ENCODE measurements at regions not wholly inside any gene's neighbourhood (a gene's known extent, or its start where the extent isn't known, plus 50 kb on each side); places are given as distances from the start of the nearest gene placed in this dataset.

DNA sequence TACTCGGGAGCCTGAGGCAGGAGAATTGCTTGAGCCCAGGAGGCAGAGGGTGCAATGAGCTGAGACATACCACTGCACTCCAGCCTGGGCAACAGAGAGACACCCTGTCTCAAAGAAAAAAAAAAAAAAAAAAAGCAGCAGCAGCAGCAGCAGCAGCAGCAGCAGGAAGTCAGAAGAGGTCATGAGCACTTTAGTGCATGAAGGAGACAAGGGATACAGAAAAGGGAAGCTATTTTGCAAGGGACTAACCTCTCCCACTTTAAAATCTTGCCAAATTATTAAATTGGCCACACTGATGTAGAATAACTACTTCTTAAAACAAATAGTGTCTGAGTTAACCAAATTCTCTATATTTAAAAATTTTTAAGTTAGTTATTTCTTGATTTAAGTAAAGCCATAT, 113.4 kb upstream of the PDE1A start:
- TF ChIP-seq, protein P1, sequence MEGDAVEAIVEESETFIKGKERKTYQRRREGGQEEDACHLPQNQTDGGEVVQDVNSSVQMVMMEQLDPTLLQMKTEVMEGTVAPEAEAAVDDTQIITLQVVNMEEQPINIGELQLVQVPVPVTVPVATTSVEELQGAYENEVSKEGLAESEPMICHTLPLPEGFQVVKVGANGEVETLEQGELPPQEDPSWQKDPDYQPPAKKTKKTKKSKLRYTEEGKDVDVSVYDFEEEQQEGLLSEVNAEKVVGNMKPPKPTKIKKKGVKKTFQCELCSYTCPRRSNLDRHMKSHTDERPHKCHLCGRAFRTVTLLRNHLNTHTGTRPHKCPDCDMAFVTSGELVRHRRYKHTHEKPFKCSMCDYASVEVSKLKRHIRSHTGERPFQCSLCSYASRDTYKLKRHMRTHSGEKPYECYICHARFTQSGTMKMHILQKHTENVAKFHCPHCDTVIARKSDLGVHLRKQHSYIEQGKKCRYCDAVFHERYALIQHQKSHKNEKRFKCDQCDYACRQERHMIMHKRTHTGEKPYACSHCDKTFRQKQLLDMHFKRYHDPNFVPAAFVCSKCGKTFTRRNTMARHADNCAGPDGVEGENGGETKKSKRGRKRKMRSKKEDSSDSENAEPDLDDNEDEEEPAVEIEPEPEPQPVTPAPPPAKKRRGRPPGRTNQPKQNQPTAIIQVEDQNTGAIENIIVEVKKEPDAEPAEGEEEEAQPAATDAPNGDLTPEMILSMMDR (conservative IDR thresholded peaks at IDR 0.05; ENCODE audit: low read length), result no peak
- TF ChIP-seq EZH2phosphoT487 (IDR thresholded peaks at IDR 0.05; ENCODE audit: borderline replicate concordance), result no peak
